K562 (cell line): ENCODE measurements at regions not wholly inside any gene's neighbourhood (a gene's known extent, or its start where the extent isn't known, plus 50 kb on each side); places are given as distances from the start of the nearest gene placed in this dataset.
"Not testable (repeated sequence)": the region's sequence is repeated elsewhere in the genome, so short reads cannot be mapped to it uniquely, and the experiment has no call there.

Source experiments
- BRD9 ChIP-seq: fragments of 450-650 bp; IDR thresholded peaks from 2 replicates; pipeline ENCODE4 v1.6.1; 2018; ENCODE audit warnings: low read depth; ENCODE audit not compliant: partially characterized antibody
- CTBP1 ChIP-seq: fragments of 450-650 bp; IDR thresholded peaks from 2 replicates; pipeline ENCODE4 v1.6.1; 2016; ENCODE audit warnings: borderline replicate concordance
- ELF4 ChIP-seq: fragments of 450-650 bp; formaldehyde crosslinking; IDR thresholded peaks from 2 replicates; pipeline ENCODE4 v1.4.0; 2022; ENCODE audit warnings: missing genetic modification characterization
- ETV6 ChIP-seq, 3 experiments: fragments of 150-350 bp in 1 of 3; sonication (generic) in 1 of 3; formaldehyde crosslinking in 1 of 3; IDR thresholded peaks; 2 replicates each; pipeline versions ENCODE4 v1.6.1 to v1.8.0; 2014 to 2022; ENCODE audit warnings: borderline replicate concordance in 2 of 3, low read depth in 2 of 3, antibody characterized with exemption in 1 of 3, low read length in 1 of 3, mild to moderate bottlenecking in 1 of 3, missing genetic modification reagents in 1 of 3
- KAT7 ChIP-seq: sonication (generic); formaldehyde crosslinking; IDR thresholded peaks from 2 replicates; pipeline ENCODE4 v1.8.0; 2022; ENCODE audit warnings: missing genetic modification reagents, mild to moderate bottlenecking, borderline replicate concordance
- L3MBTL2 ChIP-seq: fragments of 450-650 bp; IDR thresholded peaks from 2 replicates; pipeline ENCODE4 v1.6.1; 2016; ENCODE audit warnings: mild to moderate bottlenecking, moderate library complexity
- MAZ ChIP-seq, 2 experiments: fragments of 450-650 bp in 1 of 2; sonication (generic) in 1 of 2; formaldehyde crosslinking; IDR thresholded peaks in 1 of 2; conservative IDR thresholded peaks in 1 of 2; 2 replicates each; pipeline versions ENCODE4 v1.4.0 to v1.5.0; 2020; ENCODE audit warnings: mild to moderate bottlenecking in 1 of 2, missing genetic modification reagents in 1 of 2
- PHTF2 ChIP-seq: fragments of 250-450 bp; sonication (Bioruptor Pico); IDR thresholded peaks from 2 replicates; pipeline ENCODE4 v1.5.0; 2021; ENCODE audit warnings: mild to moderate bottlenecking
- SMAD1 ChIP-seq: fragments of 150-350 bp; IDR thresholded peaks from 2 replicates; pipeline ENCODE4 v1.6.1; 2014; ENCODE audit warnings: low read length, low read depth; ENCODE audit not compliant: partially characterized antibody
- SUPT5H ChIP-seq: fragments of 450-650 bp; IDR thresholded peaks from 2 replicates; pipeline ENCODE4 v1.6.1; 2016
- ZFP30 ChIP-seq: fragments of 250-450 bp; sonication (Bioruptor Pico); IDR thresholded peaks from 2 replicates; pipeline ENCODE4 v1.8.0; 2022; ENCODE audit warnings: moderate library complexity, mild to moderate bottlenecking, inconsistent platforms, borderline replicate concordance
- ZKSCAN1 ChIP-seq: fragments of 150-350 bp; IDR thresholded peaks from 2 replicates; pipeline ENCODE4 v1.6.1; 2016; ENCODE audit warnings: low read depth, low read length
- ZNF561 ChIP-seq: fragments of 450-650 bp; formaldehyde crosslinking; conservative IDR thresholded peaks from 2 replicates; pipeline ENCODE4 v1.4.0; 2020; ENCODE audit warnings: mild to moderate bottlenecking, moderate library complexity
- ZNF75A ChIP-seq: fragments of 450-650 bp; formaldehyde crosslinking; IDR thresholded peaks from 2 replicates; pipeline ENCODE4 v1.4.0; 2020; ENCODE audit warnings: mild to moderate bottlenecking
- ZSCAN32 ChIP-seq: fragments of 450-650 bp; formaldehyde crosslinking; IDR thresholded peaks from 2 replicates; pipeline ENCODE4 v1.4.0; 2020; ENCODE audit warnings: mild to moderate bottlenecking, moderate library complexity
- TF ChIP-seq, protein P1 (sequence below), 2 experiments: fragments of 450-650 bp; IDR thresholded peaks; 2 replicates each; pipeline ENCODE4 v1.6.1; 2018; ENCODE audit warnings: mild to moderate bottlenecking in 2 of 2, low read depth in 1 of 2; ENCODE audit not compliant: partially characterized antibody in 2 of 2
- TF ChIP-seq, protein P2 (sequence below): fragments of 250-450 bp; sonication (Bioruptor Pico); IDR thresholded peaks from 2 replicates; pipeline ENCODE4 v1.9.0; 2021; ENCODE audit warnings: mild to moderate bottlenecking, inconsistent platforms
- TF ChIP-seq, protein P3 (sequence below): fragments of 450-650 bp; formaldehyde crosslinking; IDR thresholded peaks from 2 replicates; pipeline ENCODE4 v1.4.0; 2022; ENCODE audit warnings: missing genetic modification characterization

DNA sequence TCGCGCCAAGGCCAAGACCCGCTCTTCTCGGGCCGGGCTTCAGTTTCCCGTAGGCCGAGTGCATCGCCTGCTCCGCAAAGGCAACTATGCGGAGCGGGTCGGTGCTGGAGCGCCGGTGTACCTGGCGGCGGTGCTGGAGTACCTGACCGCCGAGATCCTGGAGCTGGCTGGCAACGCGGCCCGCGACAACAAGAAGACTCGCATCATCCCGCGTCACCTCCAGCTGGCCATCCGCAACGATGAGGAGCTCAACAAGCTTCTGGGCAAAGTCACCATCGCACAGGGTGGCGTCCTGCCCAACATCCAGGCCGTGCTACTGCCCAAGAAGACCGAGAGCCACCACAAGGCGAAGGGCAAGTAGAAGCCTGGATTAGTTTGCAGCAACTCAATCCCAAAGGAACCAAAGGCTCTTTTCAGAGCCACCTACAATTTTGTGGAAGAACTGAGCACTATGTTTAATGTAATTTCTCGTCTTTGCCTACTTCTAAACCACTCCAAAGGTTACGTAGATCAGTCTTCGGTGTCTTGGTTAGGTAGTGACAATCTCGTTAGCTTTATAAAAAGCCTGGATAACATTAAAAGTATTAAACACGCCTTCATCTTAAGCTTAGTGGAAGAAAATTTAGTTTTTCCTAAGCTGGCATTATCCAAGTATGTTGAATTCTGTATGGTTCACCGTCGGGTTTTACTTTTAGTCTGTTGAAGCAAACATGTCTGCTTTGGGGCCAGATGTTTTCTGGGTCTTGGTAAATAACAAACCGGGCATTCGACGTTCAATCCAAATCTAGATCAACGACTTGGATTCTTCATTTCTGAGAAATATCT lies 103.7 kb downstream of the OR2B2 start (continued):
- TF ChIP-seq L3MBTL2 = 0 out of 2 replicates have a peak, but pooled peaks have one; percentile 15
- not testable (repeated sequence) for TF ChIP-seq ETV6 (IDR thresholded peaks at IDR 0.05; ENCODE audit: borderline replicate concordance in 1 of 2, low read depth in 2 of 2, low read length in 1 of 2)
- TF ChIP-seq ETV6 (CRISPR knock-in tag; IDR thresholded peaks at IDR 0.05; ENCODE audit: borderline replicate concordance) = 0 out of 2 replicates have a peak, but pooled peaks have one; percentile 37
- peak in 1 of 2 experiments; percentile 26; a peak in 3 of 4 replicates for TF ChIP-seq MAZ (CRISPR knock-in tag; conservative IDR thresholded peaks at IDR 0.05 in 1 of 2, IDR thresholded peaks at IDR 0.05 in 1 of 2)
- peak; percentile 71; the same call in 1 of the 2 replicates for TF ChIP-seq ZKSCAN1
- TF ChIP-seq SUPT5H = peak; percentile 84
- peak; percentile 62 for TF ChIP-seq ZNF75A (CRISPR knock-in tag)
- TF ChIP-seq, protein P1, sequence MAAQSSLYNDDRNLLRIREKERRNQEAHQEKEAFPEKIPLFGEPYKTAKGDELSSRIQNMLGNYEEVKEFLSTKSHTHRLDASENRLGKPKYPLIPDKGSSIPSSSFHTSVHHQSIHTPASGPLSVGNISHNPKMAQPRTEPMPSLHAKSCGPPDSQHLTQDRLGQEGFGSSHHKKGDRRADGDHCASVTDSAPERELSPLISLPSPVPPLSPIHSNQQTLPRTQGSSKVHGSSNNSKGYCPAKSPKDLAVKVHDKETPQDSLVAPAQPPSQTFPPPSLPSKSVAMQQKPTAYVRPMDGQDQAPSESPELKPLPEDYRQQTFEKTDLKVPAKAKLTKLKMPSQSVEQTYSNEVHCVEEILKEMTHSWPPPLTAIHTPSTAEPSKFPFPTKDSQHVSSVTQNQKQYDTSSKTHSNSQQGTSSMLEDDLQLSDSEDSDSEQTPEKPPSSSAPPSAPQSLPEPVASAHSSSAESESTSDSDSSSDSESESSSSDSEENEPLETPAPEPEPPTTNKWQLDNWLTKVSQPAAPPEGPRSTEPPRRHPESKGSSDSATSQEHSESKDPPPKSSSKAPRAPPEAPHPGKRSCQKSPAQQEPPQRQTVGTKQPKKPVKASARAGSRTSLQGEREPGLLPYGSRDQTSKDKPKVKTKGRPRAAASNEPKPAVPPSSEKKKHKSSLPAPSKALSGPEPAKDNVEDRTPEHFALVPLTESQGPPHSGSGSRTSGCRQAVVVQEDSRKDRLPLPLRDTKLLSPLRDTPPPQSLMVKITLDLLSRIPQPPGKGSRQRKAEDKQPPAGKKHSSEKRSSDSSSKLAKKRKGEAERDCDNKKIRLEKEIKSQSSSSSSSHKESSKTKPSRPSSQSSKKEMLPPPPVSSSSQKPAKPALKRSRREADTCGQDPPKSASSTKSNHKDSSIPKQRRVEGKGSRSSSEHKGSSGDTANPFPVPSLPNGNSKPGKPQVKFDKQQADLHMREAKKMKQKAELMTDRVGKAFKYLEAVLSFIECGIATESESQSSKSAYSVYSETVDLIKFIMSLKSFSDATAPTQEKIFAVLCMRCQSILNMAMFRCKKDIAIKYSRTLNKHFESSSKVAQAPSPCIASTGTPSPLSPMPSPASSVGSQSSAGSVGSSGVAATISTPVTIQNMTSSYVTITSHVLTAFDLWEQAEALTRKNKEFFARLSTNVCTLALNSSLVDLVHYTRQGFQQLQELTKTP (IDR thresholded peaks at IDR 0.05; ENCODE audit: low read depth in 1 of 2, partially characterized antibody in 2 of 2) = peak; percentile 83 to 91
- TF ChIP-seq PHTF2 (CRISPR knock-in tag) = peak; percentile 80
- peak; percentile 17 for TF ChIP-seq SMAD1
- TF ChIP-seq, protein P2, sequence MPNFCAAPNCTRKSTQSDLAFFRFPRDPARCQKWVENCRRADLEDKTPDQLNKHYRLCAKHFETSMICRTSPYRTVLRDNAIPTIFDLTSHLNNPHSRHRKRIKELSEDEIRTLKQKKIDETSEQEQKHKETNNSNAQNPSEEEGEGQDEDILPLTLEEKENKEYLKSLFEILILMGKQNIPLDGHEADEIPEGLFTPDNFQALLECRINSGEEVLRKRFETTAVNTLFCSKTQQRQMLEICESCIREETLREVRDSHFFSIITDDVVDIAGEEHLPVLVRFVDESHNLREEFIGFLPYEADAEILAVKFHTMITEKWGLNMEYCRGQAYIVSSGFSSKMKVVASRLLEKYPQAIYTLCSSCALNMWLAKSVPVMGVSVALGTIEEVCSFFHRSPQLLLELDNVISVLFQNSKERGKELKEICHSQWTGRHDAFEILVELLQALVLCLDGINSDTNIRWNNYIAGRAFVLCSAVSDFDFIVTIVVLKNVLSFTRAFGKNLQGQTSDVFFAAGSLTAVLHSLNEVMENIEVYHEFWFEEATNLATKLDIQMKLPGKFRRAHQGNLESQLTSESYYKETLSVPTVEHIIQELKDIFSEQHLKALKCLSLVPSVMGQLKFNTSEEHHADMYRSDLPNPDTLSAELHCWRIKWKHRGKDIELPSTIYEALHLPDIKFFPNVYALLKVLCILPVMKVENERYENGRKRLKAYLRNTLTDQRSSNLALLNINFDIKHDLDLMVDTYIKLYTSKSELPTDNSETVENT = peak; percentile 34; the same call in 1 of the 2 replicates
- TF ChIP-seq CTBP1 = peak; percentile 84
- 0 out of 2 replicates have a peak, but pooled peaks have one; percentile 8 for TF ChIP-seq ZNF561 (CRISPR knock-in tag)
- TF ChIP-seq BRD9 = peak; percentile 52
- TF ChIP-seq KAT7 (CRISPR knock-in tag) = peak; percentile 96; the same call in 1 of the 2 replicates
- TF ChIP-seq ELF4 (CRISPR knock-in tag) = 0 out of 2 replicates have a peak, but pooled peaks have one; percentile 43
- TF ChIP-seq, protein P3, sequence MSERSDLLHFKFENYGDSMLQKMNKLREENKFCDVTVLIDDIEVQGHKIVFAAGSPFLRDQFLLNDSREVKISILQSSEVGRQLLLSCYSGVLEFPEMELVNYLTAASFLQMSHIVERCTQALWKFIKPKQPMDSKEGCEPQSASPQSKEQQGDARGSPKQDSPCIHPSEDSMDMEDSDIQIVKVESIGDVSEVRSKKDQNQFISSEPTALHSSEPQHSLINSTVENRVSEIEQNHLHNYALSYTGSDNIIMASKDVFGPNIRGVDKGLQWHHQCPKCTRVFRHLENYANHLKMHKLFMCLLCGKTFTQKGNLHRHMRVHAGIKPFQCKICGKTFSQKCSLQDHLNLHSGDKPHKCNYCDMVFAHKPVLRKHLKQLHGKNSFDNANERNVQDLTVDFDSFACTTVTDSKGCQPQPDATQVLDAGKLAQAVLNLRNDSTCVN (CRISPR knock-in tag) = peak; percentile 88
- peak; percentile 84; the same call in 1 of the 2 replicates for TF ChIP-seq ZFP30 (CRISPR knock-in tag)
- TF ChIP-seq ZSCAN32 = 0 out of 2 replicates have a peak, but pooled peaks have one; percentile 35
